GM23338 (cell line): ENCODE measurements at regions not wholly inside any gene's neighbourhood (a gene's known extent, or its start where the extent isn't known, plus 50 kb on each side); places are given as distances from the start of the nearest gene placed in this dataset.
A peak's percentile ranks its signal among the peaks of the same experiment; 100 is the strongest.

Source experiments
- ATAC-seq: fragments of 200-7000 bp; cut with Tn5 transposase; 3 replicates; pipeline ENCODE4 v1.9.1; 2020
- DNase-seq: peaks from one replicate; pipeline ENCODE4 v3.0.0-alpha.2; 2015; ENCODE audit warnings: low spot score
- H2AFZ ChIP-seq: fragments of 200-600 bp; sonication (generic); 2 replicates; pipeline ENCODE4 v1.8.0; 2016; ENCODE audit warnings: antibody characterized with exemption, mild to moderate bottlenecking, moderate library complexity
- H3F3A ChIP-seq: fragments of 200-600 bp; sonication (generic); replicated peaks from 2 replicates; pipeline ENCODE4 v1.8.0; 2017; ENCODE audit warnings: antibody characterized with exemption, mixed run types, low read depth
- H3K27ac ChIP-seq: fragments of 200-600 bp; sonication (generic); 2 replicates; pipeline ENCODE4 v1.6.1; 2016; ENCODE audit warnings: low read depth
- H3K27me3 ChIP-seq: fragments of 200-600 bp; sonication (generic); 2 replicates; pipeline ENCODE4 v1.8.0; 2016; ENCODE audit warnings: mild to moderate bottlenecking, mixed run types, moderate library complexity; ENCODE audit not compliant: insufficient read depth
- H3K36me3 ChIP-seq: fragments of 200-600 bp; sonication (generic); 2 replicates; pipeline ENCODE4 v1.8.0; 2016; ENCODE audit warnings: mild to moderate bottlenecking; ENCODE audit not compliant: insufficient read depth
- H3K4me1 ChIP-seq: fragments of 200-600 bp; sonication (generic); 2 replicates; pipeline ENCODE4 v1.8.0; 2016; ENCODE audit warnings: mild to moderate bottlenecking, moderate library complexity; ENCODE audit not compliant: insufficient read depth
- H3K4me2 ChIP-seq: fragments of 200-600 bp; sonication (generic); 2 replicates; pipeline ENCODE4 v1.7.1; 2017; ENCODE audit warnings: mixed run types
- H3K4me3 ChIP-seq: fragments of 200-600 bp; sonication (generic); 2 replicates; pipeline ENCODE4 v1.6.1; 2016; ENCODE audit warnings: mixed run types
- H3K79me2 ChIP-seq: fragments of 200-600 bp; sonication (generic); replicated peaks from 2 replicates; pipeline ENCODE4 v1.8.0; 2017; ENCODE audit warnings: mild to moderate bottlenecking; ENCODE audit not compliant: insufficient read depth
- H3K9me2 ChIP-seq: fragments of 200-600 bp; sonication (generic); 2 replicates; pipeline ENCODE4 v1.8.0; 2017; ENCODE audit not compliant: insufficient read depth
- H4K20me1 ChIP-seq: fragments of 200-600 bp; sonication (generic); replicated peaks from 2 replicates; pipeline ENCODE4 v1.8.0; 2017; ENCODE audit warnings: mild to moderate bottlenecking; ENCODE audit not compliant: insufficient read depth
- H3K27ac Mint-ChIP-seq: 2 replicates; pipeline ENCODE4 v1.8.0; 2020; ENCODE audit warnings: inconsistent platforms, mild to moderate bottlenecking, moderate library complexity, mixed read lengths
- H3K27me3 Mint-ChIP-seq: 3 replicates; pipeline ENCODE4 v1.8.0; 2022; ENCODE audit warnings: low read depth, mild to moderate bottlenecking, moderate library complexity, mixed read lengths, inconsistent platforms; ENCODE audit not compliant: insufficient read depth, poor library complexity
- H3K36me3 Mint-ChIP-seq: 3 replicates; pipeline ENCODE4 v1.8.0; 2021; ENCODE audit warnings: low read depth, mild to moderate bottlenecking, inconsistent platforms, moderate library complexity, mixed read lengths
- H3K4me1 Mint-ChIP-seq: 3 replicates; pipeline ENCODE4 v1.8.0; 2020; ENCODE audit warnings: mild to moderate bottlenecking, inconsistent platforms, mixed read lengths
- H3K4me3 Mint-ChIP-seq: 3 replicates; pipeline ENCODE4 v1.8.0; 2021; ENCODE audit warnings: moderate library complexity, mild to moderate bottlenecking, inconsistent platforms, mixed read lengths
- H3K9me3 Mint-ChIP-seq: 3 replicates; pipeline ENCODE4 v1.8.0; 2020; ENCODE audit warnings: moderate library complexity, mild to moderate bottlenecking, inconsistent platforms, mixed read lengths
- CTCF ChIP-seq, 2 experiments: fragments of 200-600 bp in 1 of 2; sonication (generic) in 1 of 2; conservative IDR thresholded peaks; 2 replicates each; pipeline versions ENCODE4 v1.5.1 to v1.6.1; 2016 to 2017; ENCODE audit warnings: antibody characterized with exemption in 2 of 2, low read depth in 2 of 2, mild to moderate bottlenecking in 2 of 2, moderate library complexity in 1 of 2
- EZH2 ChIP-seq: fragments of 200-600 bp; sonication (generic); IDR thresholded peaks from one replicate; pipeline ENCODE4 v1.8.0; 2017; ENCODE audit warnings: antibody characterized with exemption, mild to moderate bottlenecking, low read depth; ENCODE audit not compliant: unreplicated experiment
- ZNF331 ChIP-seq: fragments of 250-450 bp; sonication (Bioruptor Pico); IDR thresholded peaks from 2 replicates; pipeline ENCODE4 v1.5.0; 2020; ENCODE audit warnings: low read depth, mild to moderate bottlenecking, moderate library complexity
- ZNF462 ChIP-seq: fragments of 250-450 bp; sonication (Bioruptor Pico); IDR thresholded peaks from 2 replicates; pipeline ENCODE4 v1.5.0; 2020; ENCODE audit warnings: mild to moderate bottlenecking, moderate library complexity
- TF ChIP-seq, protein P1 (sequence below): IDR thresholded peaks from 2 replicates; pipeline ENCODE4 v1.6.1; 2016; ENCODE audit warnings: antibody characterized with exemption

DNA sequence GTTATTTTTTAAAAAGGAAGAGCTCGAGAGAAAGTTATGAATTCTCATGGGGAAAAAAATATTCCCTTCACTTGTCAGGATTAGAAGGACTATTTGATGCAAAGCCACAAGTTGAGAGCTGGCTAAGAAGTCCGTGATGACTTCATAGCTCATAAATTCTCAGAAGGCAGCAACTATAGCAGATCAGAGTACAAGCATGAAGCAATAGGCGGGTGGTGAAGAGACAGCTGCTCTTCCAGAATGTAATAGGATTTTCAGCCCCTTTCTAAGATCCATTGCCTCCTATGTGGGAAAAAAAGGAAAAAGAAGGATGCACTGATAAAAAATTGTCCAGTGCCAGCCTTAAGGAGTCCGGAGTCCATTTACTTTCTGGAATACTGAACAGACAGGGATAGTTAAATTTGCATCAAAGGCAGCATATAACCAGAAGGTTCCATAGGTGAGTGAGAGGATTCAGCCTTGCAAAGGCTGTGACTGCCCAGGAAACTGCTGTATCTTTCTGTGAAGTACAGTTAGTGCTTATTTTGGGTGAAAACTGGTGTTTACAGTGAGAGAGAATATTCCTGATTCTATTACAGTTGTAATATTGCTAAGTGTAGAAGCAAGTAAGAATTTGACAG lies 929.5 kb upstream of the ALCAM start:
- Histone ChIP-seq H3K36me3 (no peaks in the 10 kb centered on the region), H2AFZ (0 out of 2 replicates have a peak overlapping the region, but pooled peaks have one; percentile 33), H3F3A (no peaks in the 10 kb centered on the region), H3K79me2 (no peaks in the 10 kb centered on the region), H3K4me2 (peak overlapping the region; percentile 10; the same call in 1 of the 2 replicates), H3K4me3 (no peak overlapping the region), H3K27me3 (no peaks in the 10 kb centered on the region), H3K27ac (peak overlapping the region; percentile 95), H3K4me1 (peaks cover 25% of the 10 kb centered on the region), H3K9me2 (no peaks in the 10 kb centered on the region), H4K20me1 (no peaks in the 10 kb centered on the region)
- no peaks in the 10 kb centered on the region for H3K27me3 Mint-ChIP-seq
- DNase-seq (peak; percentile 2), ATAC-seq (peak; percentile 25; the same call in 1 of the 3 replicates)
- no peak overlapping the region for H3K4me3 Mint-ChIP-seq
- no peaks in the 10 kb centered on the region; the same call in none of the 3 replicates for H3K9me3 Mint-ChIP-seq
- peak overlapping the region; percentile 36; the same call in 1 of the 2 replicates for H3K27ac Mint-ChIP-seq
- peaks cover 32% of the 10 kb centered on the region for H3K4me1 Mint-ChIP-seq
- peaks cover 3% of the 10 kb centered on the region for H3K36me3 Mint-ChIP-seq
- TF ChIP-seq, protein P1, sequence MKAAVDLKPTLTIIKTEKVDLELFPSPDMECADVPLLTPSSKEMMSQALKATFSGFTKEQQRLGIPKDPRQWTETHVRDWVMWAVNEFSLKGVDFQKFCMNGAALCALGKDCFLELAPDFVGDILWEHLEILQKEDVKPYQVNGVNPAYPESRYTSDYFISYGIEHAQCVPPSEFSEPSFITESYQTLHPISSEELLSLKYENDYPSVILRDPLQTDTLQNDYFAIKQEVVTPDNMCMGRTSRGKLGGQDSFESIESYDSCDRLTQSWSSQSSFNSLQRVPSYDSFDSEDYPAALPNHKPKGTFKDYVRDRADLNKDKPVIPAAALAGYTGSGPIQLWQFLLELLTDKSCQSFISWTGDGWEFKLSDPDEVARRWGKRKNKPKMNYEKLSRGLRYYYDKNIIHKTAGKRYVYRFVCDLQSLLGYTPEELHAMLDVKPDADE: no peak
- TF ChIP-seq EZH2: no peak
- no peak for TF ChIP-seq CTCF (conservative IDR thresholded peaks at IDR 0.05; ENCODE audit: low read depth in 2 of 2)

- H3K27me3 ChIP-seq: no peaks in the 10 kb centered on the region
- no peaks in the 10 kb centered on the region for H4K20me1 ChIP-seq
- H3K79me2 ChIP-seq: no peaks in the 10 kb centered on the region
- H3K4me1 ChIP-seq: peaks cover 25% of the 10 kb centered on the region
- TF ChIP-seq ZNF331 (CRISPR knock-in tag) (no peak), ZNF462 (CRISPR knock-in tag) (0 out of 2 replicates have a peak, but pooled peaks have one; percentile 27)
- Mint-ChIP-seq H3K27ac (no peak overlapping the region), H3K4me1 (peaks cover 32% of the 10 kb centered on the region), H3K9me3 (peaks cover 1% of the 10 kb centered on the region), H3K36me3 (peaks cover 1% of the 10 kb centered on the region), H3K4me3 (no peak overlapping the region), H3K27me3 (no peaks in the 10 kb centered on the region)
- H3F3A ChIP-seq: no peaks in the 10 kb centered on the region
- peak; percentile 70 for ATAC-seq
- H2AFZ ChIP-seq: no peak overlapping the region
- H3K27ac ChIP-seq: peak overlapping the region; percentile 95
- peak; percentile 38 for DNase-seq
- H3K36me3 ChIP-seq: no peaks in the 10 kb centered on the region
- H3K4me2 ChIP-seq: peak overlapping the region; percentile 8; the same call in 1 of the 2 replicates
- no peak overlapping the region for H3K4me3 ChIP-seq
- H3K9me2 ChIP-seq: no peaks in the 10 kb centered on the region
These were observed 928.8 kb upstream of the ALCAM start for GRCh38 chr3:104437891-104438290.
